Panc1 (cell line): ENCODE measurements at regions not wholly inside any gene's neighbourhood (a gene's known extent, or its start where the extent isn't known, plus 50 kb on each side); places are given as distances from the start of the nearest gene placed in this dataset.
A peak's percentile ranks its signal among the peaks of the same experiment; 100 is the strongest.

Experiments
- ATAC-seq: fragments of 200-7000 bp; cut with Tn5 transposase; 2 replicates; pipeline ENCODE4 v1.9.1; 2020; ENCODE audit warnings: mild to moderate bottlenecking, moderate library complexity
- BruUV-seq: library from RNA; stranded (reverse); fragments of 400-500 nt; replicated peaks from 2 replicates; lab custom pipeline; 2021; lab: Mats Ljungman, UMichigan
- CTCF ChIA-PET: fragments of 300-600 bp; sonication (Branson Sonifier 250); formaldehyde crosslinking; loops from one replicate; lab custom pipeline; 2022; ENCODE audit warnings: antibody characterized with exemption; lab: Charles Lee
- POLR2A ChIA-PET: fragments of 300-600 bp; sonication (Branson Sonifier 250); formaldehyde crosslinking; loops from one replicate; lab custom pipeline; 2022; ENCODE audit warnings: antibody characterized with exemption; lab: Charles Lee
- DNase-seq: peaks from one replicate; pipeline ENCODE4 v3.0.0-alpha.2; 2010; ENCODE audit warnings: low read depth, low spot score
- H3K27ac ChIP-seq: 2 replicates; pipeline ENCODE4 v1.5.1; 2011; ENCODE audit warnings: mild to moderate bottlenecking, low read length, inconsistent platforms
- H3K27me3 ChIP-seq: fragments of 200-500 bp; sonication (Bioruptor generic); 2 replicates; pipeline ENCODE4 v1.6.0; 2014; ENCODE audit warnings: low read length, inconsistent platforms; ENCODE audit not compliant: control insufficient read depth, insufficient read depth
- H3K36me3 ChIP-seq: fragments of 200-500 bp; sonication (Bioruptor generic); 2 replicates; pipeline ENCODE4 v1.5.1; 2014; ENCODE audit warnings: inconsistent platforms, mild to moderate bottlenecking, low read length, moderate library complexity; ENCODE audit not compliant: control insufficient read depth, insufficient read depth
- H3K4me1 ChIP-seq: 2 replicates; pipeline ENCODE4 v1.5.1; 2011; ENCODE audit warnings: inconsistent platforms, mild to moderate bottlenecking, low read length, moderate library complexity; ENCODE audit not compliant: control insufficient read depth, insufficient read depth
- H3K4me3 ChIP-seq, 2 experiments: 2 replicates each; pipeline ENCODE4 v1.5.1; 2011 to 2012; ENCODE audit warnings: low read depth in 2 of 2, low read length in 2 of 2, mild to moderate bottlenecking in 2 of 2, inconsistent platforms in 1 of 2, moderate library complexity in 1 of 2
- H3K9me3 ChIP-seq: fragments of 200-500 bp; sonication (Bioruptor generic); 2 replicates; pipeline ENCODE4 v1.5.1; 2014; ENCODE audit warnings: low read depth, mild to moderate bottlenecking, inconsistent platforms, low read length, moderate library complexity; ENCODE audit not compliant: control insufficient read depth, insufficient read depth
- CTCF ChIP-seq: fragments of 450-650 bp; IDR thresholded peaks from 2 replicates; pipeline ENCODE4 v1.5.1; 2017; ENCODE audit warnings: mild to moderate bottlenecking
- POLR2AphosphoS5 ChIP-seq: IDR thresholded peaks from 2 replicates; pipeline ENCODE4 v1.6.1; 2012; ENCODE audit warnings: mild to moderate bottlenecking, low read depth, low read length, moderate library complexity
- SIN3A ChIP-seq: IDR thresholded peaks from 2 replicates; pipeline ENCODE4 v1.6.1; 2012; ENCODE audit warnings: low read depth, mild to moderate bottlenecking, low read length, moderate library complexity, borderline replicate concordance; ENCODE audit not compliant: insufficient read depth
- TCF7L2 ChIP-seq: IDR thresholded peaks from 2 replicates; pipeline ENCODE4 v1.6.1; 2011; ENCODE audit warnings: mild to moderate bottlenecking, low read depth, low read length, inconsistent platforms
- in situ Hi-C: cut with HindIII; loops from 2 replicates; pipeline ENCODE4 v1.10.0; 2016; ENCODE audit warnings: low sequenced_read_pairs, low pct_unique_long_range_greater_than_20kb
- intact Hi-C: fragments of 100-400 bp; cut with micrococcal nuclease; formaldehyde crosslinking; loops from one replicate; pipeline ENCODE4 v1.10.0; 2022; ENCODE audit not compliant: unreplicated experiment
- TF ChIP-seq, protein P1 (sequence below), 2 experiments: IDR thresholded peaks; 2 replicates each; pipeline ENCODE4 v1.6.1; 2011 to 2012; ENCODE audit warnings: low read depth in 2 of 2, control low read depth in 1 of 2, low read length in 1 of 2, mild to moderate bottlenecking in 1 of 2, moderate library complexity in 1 of 2; ENCODE audit not compliant: insufficient read depth in 1 of 2

GRCh38 chr20:53738945-53739798, 145.5 kb upstream of the ZNF217 start:
- H3K27me3 ChIP-seq: no peaks in the 10 kb centered on the region
- H3K36me3 ChIP-seq: no peaks in the 10 kb centered on the region
- H3K4me1 ChIP-seq: peaks cover 78% of the 10 kb centered on the region
- BruUV-seq: TSS peak; percentile 94
- ChIA-PET CTCF (interaction anchor here (0.7 kb wide), 1 partner anchor 173 kb away, joined by 6 read pairs; no protein-coding TSS in a partner anchor), POLR2A (interaction anchor here (0.6 to 1.7 kb wide), 11 partner anchors 14 to 203 kb away, joined by 3 to 8 read pairs (median 4); no protein-coding TSS in a partner anchor)
- peak; percentile 64 for DNase-seq
- in situ Hi-C loops: no loop called here
- TF ChIP-seq, protein P1, sequence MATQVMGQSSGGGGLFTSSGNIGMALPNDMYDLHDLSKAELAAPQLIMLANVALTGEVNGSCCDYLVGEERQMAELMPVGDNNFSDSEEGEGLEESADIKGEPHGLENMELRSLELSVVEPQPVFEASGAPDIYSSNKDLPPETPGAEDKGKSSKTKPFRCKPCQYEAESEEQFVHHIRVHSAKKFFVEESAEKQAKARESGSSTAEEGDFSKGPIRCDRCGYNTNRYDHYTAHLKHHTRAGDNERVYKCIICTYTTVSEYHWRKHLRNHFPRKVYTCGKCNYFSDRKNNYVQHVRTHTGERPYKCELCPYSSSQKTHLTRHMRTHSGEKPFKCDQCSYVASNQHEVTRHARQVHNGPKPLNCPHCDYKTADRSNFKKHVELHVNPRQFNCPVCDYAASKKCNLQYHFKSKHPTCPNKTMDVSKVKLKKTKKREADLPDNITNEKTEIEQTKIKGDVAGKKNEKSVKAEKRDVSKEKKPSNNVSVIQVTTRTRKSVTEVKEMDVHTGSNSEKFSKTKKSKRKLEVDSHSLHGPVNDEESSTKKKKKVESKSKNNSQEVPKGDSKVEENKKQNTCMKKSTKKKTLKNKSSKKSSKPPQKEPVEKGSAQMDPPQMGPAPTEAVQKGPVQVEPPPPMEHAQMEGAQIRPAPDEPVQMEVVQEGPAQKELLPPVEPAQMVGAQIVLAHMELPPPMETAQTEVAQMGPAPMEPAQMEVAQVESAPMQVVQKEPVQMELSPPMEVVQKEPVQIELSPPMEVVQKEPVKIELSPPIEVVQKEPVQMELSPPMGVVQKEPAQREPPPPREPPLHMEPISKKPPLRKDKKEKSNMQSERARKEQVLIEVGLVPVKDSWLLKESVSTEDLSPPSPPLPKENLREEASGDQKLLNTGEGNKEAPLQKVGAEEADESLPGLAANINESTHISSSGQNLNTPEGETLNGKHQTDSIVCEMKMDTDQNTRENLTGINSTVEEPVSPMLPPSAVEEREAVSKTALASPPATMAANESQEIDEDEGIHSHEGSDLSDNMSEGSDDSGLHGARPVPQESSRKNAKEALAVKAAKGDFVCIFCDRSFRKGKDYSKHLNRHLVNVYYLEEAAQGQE (IDR thresholded peaks at IDR 0.05; ENCODE audit: insufficient read depth in 1 of 2, low read depth in 2 of 2, low read length in 1 of 2): no peak
- TF ChIP-seq CTCF (no peak), POLR2AphosphoS5 (no peak), SIN3A (no peak), TCF7L2 (no peak)
- peak overlapping the region; percentile 3 to 33; a peak in 3 of 4 replicates for H3K4me3 ChIP-seq
- intact Hi-C loops: loop anchor here (10.0 kb wide), 1 partner anchor 144 kb away; the partner anchor contains the start of gene ZNF217
- H3K9me3 ChIP-seq: no peaks in the 10 kb centered on the region
- H3K27ac ChIP-seq: peak overlapping the region; percentile 100
- ATAC-seq: no peak

DNA sequence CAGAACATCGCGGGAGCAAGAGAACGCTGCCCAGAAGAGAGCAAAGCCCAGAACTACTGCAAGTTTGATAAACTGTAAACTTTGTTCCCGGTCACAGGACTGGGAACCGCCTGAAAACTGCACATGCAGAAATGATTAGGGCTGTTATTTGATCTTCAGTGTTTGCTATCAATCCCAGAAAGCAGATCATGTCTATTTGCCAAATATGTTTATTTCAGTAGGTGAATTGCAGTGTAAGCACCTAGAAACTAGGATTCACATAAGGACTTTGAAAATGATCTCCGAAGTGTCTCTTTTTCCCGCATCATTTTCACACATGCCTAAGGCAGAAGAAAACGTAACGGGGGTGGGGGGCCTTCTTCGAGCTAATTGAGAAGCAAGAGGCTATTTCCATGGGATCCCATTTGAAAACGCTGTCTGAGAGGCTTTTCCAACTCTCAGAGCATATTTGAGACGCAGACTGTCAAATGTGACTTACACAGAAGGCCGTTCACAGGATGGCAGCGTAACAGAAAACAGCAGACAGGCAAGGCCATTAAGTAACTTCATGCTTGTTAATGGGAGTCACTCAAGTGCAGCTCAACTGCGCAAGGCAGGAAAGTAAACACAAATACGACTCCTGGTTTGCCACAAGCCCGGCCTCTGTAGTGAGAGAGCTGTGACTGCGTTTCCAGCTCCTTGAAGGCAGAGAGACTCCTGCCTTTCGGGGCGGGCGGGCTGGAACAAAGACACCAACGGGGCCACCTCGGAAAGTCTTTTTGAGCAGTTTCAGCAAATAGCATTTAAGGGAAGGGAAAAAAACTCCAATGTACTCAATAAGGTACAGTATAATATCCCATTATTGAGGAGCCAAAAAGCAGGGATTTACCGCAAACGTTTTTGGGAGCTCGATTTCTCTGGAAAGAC, 144.7 kb upstream of the ZNF217 start:
- H3K36me3 ChIP-seq: no peaks in the 10 kb centered on the region
- ATAC-seq (peak; percentile 78), DNase-seq (peak; percentile 88)
- BruUV-seq: TSS peak; percentile 73
- intact Hi-C loops (loop anchor here (10.0 kb wide), 1 partner anchor 143 kb away; the partner anchor contains the start of gene ZNF217), in situ Hi-C loops (no loop called here)
- H3K4me3 ChIP-seq: peak overlapping the region; percentile 3 to 33
- H3K27me3 ChIP-seq: no peaks in the 10 kb centered on the region
- peak overlapping the region; percentile 100 for H3K27ac ChIP-seq
- no peaks in the 10 kb centered on the region for H3K9me3 ChIP-seq
- ChIA-PET POLR2A (interaction anchor here (0.6 to 1.7 kb wide), 12 partner anchors 10 to 204 kb away, joined by 3 to 8 read pairs (median 4); no protein-coding TSS in a partner anchor), CTCF (interaction anchor here (0.6 kb wide), 1 partner anchor 69 kb away, joined by 3 read pairs; no protein-coding TSS in a partner anchor)
- peaks cover 74% of the 10 kb centered on the region for H3K4me1 ChIP-seq
- 0 out of 2 replicates have a peak, but pooled peaks have one; percentile 53 for TF ChIP-seq SIN3A
- TF ChIP-seq CTCF: no peak
- TF ChIP-seq TCF7L2: 0 out of 2 replicates have a peak, but pooled peaks have one; percentile 39
- TF ChIP-seq POLR2AphosphoS5: peak; percentile 71; the same call in 1 of the 2 replicates
- TF ChIP-seq, protein P1 (IDR thresholded peaks at IDR 0.05; ENCODE audit: insufficient read depth in 1 of 2, low read depth in 2 of 2, low read length in 1 of 2): no peak
